Endothelial cell of umbilical vein (primary cell): ENCODE measurements at regions not wholly inside any gene's neighbourhood (a gene's known extent, or its start where the extent isn't known, plus 50 kb on each side); places are given as distances from the start of the nearest gene placed in this dataset.

ENCODE experiments used
- POLR2A ChIP-seq: IDR thresholded peaks from 2 replicates; pipeline ENCODE4 v1.6.1; 2012; ENCODE audit warnings: low read depth, mild to moderate bottlenecking, control low read depth, low read length
- TF ChIP-seq, protein P1 (sequence below), 2 donors: IDR thresholded peaks; 1 replicate in 1 of 2; 2 replicates in 1 of 2; pipeline ENCODE4 v1.5.1; 2011; ENCODE audit warnings: low read length in 2 of 2, mild to moderate bottlenecking in 2 of 2, moderate library complexity in 2 of 2, control low read depth in 1 of 2, inconsistent platforms in 1 of 2, low read depth in 1 of 2; ENCODE audit not compliant: insufficient read depth in 1 of 2; ENCODE audit errors: extremely low read depth in 1 of 2

DNA sequence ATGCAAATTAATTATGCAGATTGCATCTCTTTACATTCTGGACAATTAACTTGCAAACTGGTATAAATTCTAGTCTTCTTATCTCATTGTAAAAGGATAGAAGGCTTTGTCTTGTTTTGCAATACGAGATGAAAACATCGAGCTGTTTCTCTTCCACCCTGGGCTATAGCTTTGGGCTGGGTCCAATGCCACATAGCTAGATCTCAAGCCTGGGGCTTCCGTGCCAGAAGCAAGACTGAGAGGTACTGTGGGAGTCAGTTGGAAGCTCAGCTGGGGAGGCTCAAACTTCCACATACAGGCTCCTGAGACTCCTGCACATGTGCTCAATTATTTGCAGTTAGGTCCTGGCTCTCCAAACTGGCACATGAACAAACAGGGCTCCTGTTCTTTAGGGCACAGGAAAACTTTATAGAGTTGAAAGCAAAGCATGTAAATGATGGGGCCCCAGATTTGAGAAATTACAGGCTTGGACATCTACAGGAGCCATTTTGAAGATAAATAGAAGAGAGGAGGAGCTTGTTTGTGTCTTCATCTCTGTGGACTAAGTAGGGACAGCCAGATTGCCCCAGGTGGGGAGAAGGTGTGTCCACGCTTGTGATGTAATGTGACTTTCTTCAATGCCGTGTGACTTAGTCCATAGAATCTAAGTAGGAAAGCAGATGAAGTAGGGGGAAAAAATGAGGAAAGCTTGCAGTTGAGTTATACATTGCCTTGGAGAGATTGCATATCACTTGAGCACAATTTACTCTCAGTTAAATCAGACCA is 65.9 kb upstream of the SIPA1L2 start:
- TF ChIP-seq, protein P1, sequence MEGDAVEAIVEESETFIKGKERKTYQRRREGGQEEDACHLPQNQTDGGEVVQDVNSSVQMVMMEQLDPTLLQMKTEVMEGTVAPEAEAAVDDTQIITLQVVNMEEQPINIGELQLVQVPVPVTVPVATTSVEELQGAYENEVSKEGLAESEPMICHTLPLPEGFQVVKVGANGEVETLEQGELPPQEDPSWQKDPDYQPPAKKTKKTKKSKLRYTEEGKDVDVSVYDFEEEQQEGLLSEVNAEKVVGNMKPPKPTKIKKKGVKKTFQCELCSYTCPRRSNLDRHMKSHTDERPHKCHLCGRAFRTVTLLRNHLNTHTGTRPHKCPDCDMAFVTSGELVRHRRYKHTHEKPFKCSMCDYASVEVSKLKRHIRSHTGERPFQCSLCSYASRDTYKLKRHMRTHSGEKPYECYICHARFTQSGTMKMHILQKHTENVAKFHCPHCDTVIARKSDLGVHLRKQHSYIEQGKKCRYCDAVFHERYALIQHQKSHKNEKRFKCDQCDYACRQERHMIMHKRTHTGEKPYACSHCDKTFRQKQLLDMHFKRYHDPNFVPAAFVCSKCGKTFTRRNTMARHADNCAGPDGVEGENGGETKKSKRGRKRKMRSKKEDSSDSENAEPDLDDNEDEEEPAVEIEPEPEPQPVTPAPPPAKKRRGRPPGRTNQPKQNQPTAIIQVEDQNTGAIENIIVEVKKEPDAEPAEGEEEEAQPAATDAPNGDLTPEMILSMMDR (IDR thresholded peaks at IDR 0.05; ENCODE audit: extremely low read depth in 1 of 2, insufficient read depth in 1 of 2, low read depth in 1 of 2, low read length in 2 of 2), result no peak
- no peak for TF ChIP-seq POLR2A
